ENCODE measurements at regions not wholly inside any gene's neighbourhood (a gene's known extent, or its start where the extent isn't known, plus 50 kb on each side); places are given as distances from the start of the nearest gene placed in this dataset.
"Not testable (repeated sequence)": the region's sequence is repeated elsewhere in the genome, so short reads cannot be mapped to it uniquely, and the experiment has no call there.

GRCh38 chrX:20712811-20713210 is 446.1 kb upstream of the RPS6KA3 start:
- no peak for DNase-seq (ENCODE audit: low spot score)

DNA sequence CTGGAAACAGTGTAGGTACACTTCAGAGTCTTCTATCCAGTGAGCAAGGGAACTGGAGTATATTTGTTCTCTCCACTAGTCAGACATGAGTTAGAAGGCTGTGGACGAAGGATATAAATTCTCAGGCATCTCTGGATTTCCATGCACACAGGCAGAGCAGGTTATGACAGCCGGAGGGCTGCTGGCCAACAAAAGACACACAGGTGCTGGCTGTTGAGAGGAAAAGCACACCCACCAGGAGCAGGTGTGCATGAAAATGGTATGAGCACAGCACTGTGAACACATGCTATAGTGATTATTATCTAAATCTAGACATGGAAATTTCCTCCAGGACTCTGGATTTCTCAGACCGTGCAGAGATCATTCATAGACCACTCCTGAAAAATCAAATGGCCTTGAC is 444.7 kb upstream of the RPS6KA3 start:
- DNase-seq (ENCODE audit: low spot score): no peak

- no peak for DNase-seq (ENCODE audit: low spot score)
These were observed 426.4 kb upstream of the RPS6KA3 start for GRCh38 chrX:20693078-20693477.

DNA sequence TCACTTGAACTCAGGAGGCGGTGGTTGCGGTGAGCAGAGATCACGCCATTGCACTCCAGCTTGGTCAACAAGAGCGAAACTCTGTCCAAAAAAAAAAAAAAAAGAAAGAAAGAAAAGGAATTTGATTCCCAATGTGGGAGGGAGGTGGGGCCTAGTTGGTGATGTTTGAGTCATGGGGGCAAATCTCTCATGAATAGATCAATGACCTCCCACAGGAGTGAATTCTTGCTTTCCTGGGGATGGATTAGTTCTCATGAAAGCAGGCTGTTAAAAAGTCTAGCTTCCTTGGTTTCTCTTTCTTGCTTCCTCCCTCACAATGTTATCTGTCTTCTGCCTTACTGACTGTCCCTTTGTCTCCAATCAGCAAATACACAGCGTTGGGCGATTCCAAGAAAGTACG is 419.5 kb upstream of the RPS6KA3 start:
- DNase-seq (ENCODE audit: low spot score): no peak

DNA sequence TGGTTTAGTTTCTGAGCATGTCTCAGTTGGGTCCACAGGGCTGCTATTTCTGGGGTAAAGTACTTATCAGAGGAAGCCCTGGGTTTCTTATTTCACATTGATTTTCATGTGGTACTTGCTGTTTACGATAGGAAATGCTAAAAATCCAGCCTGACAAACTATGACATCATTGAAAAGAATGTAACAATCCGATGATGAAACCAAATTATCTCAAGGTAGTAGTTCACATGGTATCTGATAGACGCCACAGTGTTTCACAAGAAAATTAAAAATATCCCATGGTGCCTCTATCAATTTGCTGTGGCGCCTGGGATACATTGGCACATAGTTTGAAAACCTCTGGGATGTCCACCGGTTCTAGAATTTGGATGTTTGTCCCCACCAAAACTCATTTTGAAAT is 418.9 kb upstream of the RPS6KA3 start:
- DNase-seq (ENCODE audit: low spot score): no peak

- no peak for DNase-seq (ENCODE audit: low spot score)
These were observed 415.0 kb upstream of the RPS6KA3 start for GRCh38 chrX:20681683-20682082.

DNA sequence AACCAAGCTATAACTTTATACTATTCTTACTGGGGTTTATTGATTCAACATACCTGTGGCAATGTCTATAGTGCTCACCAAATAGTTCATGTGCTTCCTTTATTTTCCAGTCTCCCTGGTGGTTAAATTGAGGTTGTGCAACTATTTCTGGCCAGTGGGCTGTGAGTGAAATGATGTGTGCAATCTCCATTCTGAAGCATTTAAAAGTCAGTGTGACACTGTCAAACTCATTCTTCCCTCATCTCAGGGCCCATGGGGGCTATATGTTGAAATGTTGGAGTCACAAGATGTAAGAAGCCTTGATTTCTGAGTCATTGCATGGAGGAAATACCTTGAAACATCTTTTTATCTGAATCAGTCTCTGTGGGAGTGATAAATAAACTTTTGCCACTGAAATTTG is 414.3 kb upstream of the RPS6KA3 start:
- DNase-seq (ENCODE audit: low spot score): no peak

GRCh38 chrX:20672476-20672875 is 405.8 kb upstream of the RPS6KA3 start:
- no peak for DNase-seq (ENCODE audit: low spot score)

- not testable (repeated sequence) for DNase-seq (ENCODE audit: low spot score)
These were observed 405.0 kb upstream of the RPS6KA3 start for GRCh38 chrX:20671746-20672145.

- DNase-seq (ENCODE audit: low spot score): no peak
These were observed 403.9 kb upstream of the RPS6KA3 start for GRCh38 chrX:20670611-20671010.

- DNase-seq (ENCODE audit: low spot score): no peak
These were observed 401.8 kb upstream of the RPS6KA3 start for GRCh38 chrX:20668550-20668949.

GRCh38 chrX:20666331-20666730 is 399.6 kb upstream of the RPS6KA3 start:
- DNase-seq (ENCODE audit: low spot score): no peak

GRCh38 chrX:20665481-20665880 is 398.8 kb upstream of the RPS6KA3 start:
- DNase-seq (ENCODE audit: low spot score): no peak

DNA sequence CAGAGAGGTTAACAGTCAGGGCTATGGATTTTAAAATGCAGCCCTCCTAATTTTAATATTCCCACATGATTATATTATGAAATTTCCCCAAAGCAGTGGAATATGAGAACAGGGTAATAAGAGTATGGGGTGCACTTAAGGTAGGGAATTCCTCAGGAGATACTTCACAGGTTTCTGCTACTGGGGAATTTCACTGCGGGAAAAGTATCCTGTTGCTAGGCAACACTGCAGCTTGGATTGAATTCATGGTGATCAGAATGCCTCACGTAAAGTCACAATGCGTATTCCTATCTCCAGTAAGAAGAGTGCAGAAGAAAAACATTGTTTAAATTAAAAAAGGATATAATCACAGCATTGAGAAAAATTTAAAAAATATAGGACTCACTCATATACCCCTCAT is 398.1 kb upstream of the RPS6KA3 start:
- DNase-seq (ENCODE audit: low spot score): no peak

DNA sequence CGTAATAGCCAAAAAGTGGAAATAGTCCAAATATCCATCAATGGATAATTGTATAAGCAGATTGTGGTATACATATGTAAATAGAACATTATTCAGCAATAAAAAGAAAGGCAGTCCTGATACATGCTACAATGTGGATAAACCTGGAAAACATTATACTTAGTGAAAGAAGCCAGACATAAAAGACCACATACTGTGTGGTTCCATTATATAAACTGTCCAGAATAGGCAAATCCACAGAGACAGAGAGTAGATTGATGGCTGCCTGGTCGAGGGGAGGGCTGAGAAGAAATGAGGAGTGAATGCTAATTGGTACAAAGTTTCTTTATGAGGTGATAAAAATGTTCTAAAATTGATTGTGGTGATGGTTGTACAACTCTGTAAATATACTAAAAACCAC is 397.4 kb upstream of the RPS6KA3 start:
- no peak for DNase-seq (ENCODE audit: low spot score)

DNA sequence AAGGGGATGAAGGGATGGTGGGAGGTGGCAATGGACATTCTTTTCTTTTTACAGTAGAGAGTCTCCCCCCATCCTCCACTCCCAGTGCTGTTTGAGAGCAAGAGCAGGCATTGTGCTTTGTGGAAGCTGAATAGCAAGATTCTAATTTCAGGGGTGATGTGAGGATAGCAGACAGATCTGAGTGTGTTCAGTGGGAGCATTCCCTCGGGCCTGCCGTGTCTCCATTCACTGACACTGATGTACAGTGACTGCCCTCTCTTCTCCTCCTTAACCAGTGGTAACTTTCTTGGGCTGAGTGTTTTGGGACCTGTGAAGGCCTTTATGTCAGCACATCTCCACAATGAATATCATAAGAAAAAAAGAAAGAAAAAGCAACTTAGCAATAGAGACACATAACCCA is 396.6 kb upstream of the RPS6KA3 start:
- DNase-seq (ENCODE audit: low spot score): no peak

DNA sequence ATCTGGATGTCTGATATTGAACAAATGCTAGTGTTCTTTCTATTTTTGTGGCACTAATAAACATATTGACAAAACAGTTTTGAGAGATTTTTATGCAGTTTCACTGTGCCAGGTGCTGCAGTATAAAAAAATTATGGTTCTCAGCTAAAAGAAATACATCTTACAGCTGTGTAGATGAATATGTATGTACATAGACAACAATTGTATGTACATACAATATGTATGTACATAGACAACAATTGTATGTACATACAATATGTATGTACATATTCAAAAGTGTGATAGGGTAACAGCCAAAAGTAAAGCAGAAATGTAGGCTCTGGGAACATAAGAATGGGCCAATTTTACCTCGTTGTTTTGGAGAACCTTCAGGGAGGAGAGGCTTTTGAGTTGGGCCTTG is 390.0 kb upstream of the RPS6KA3 start:
- DNase-seq (ENCODE audit: low spot score): no peak

DNA sequence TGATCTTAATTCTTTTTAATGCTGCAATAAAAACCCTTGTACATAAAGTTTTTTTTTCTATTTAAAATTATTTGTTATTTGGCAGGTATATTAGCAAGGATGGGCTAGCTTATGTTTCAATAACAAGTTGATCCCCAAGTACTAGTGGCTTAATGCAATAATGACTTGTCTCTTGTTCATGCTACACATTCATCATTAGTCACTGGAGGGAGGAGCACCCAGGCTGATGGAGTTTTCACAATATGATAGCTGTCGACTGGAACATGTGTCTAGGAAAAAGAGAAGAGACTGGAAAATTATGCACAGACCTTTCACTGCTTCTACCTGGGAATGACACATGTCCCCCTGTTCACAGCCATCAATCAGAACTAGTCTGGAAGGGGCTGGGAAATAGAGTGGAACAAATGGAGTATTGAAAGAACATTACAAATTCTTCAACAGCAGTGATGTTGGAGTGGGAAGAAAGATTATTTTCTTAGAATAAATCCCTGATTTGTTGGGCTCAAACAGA is 387.9 kb upstream of the RPS6KA3 start:
- no peak for DNase-seq (ENCODE audit: low spot score)

GRCh38 chrX:20653070-20653469 is 386.4 kb upstream of the RPS6KA3 start:
- DNase-seq (ENCODE audit: low spot score): no peak

DNA sequence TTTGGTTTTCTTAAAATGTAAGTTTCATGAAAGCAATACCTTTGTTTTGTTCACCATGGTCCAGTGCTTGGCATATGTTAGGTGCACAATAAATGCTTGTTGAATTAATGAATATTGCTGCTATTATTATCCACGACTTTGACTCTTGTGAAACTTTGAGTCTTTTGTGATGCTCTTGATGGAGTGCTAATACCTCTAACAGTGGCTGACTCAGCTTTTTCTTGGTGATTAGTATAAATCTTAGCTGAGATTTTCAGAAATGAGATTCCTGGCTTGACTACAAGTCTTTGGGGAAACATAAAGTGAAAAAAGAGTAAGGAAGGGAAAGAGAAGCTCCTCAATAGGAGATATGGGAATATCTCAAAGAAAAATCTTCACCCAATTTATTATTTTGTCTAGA is 375.2 kb upstream of the RPS6KA3 start:
- no peak for DNase-seq (ENCODE audit: low spot score)

DNA sequence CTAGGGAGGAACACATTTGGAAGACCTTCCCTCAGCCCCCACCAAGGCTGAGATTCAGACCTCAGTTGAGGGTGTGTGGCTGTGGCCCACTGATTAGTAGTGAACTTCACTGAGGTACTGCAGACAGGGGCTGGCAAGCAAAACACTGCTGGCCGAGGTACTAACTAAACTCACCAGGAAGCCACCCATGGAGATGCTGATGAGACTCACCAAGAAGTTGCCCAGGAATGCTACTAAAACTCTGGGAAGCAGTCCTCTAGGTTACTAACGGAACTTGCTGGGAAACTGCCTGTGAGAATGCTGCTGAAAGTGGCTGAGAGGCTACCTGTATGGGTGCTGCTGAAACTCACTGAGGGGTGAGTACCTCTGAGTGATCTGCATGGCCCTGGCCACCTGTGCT is 372.4 kb upstream of the RPS6KA3 start:
- no peak for DNase-seq (ENCODE audit: low spot score)

- DNase-seq (ENCODE audit: low spot score): no peak
These were observed 370.6 kb upstream of the RPS6KA3 start for GRCh38 chrX:20637351-20637750.

- no peak for DNase-seq (ENCODE audit: low spot score)
These were observed 366.7 kb upstream of the RPS6KA3 start for GRCh38 chrX:20633451-20633850.

DNA sequence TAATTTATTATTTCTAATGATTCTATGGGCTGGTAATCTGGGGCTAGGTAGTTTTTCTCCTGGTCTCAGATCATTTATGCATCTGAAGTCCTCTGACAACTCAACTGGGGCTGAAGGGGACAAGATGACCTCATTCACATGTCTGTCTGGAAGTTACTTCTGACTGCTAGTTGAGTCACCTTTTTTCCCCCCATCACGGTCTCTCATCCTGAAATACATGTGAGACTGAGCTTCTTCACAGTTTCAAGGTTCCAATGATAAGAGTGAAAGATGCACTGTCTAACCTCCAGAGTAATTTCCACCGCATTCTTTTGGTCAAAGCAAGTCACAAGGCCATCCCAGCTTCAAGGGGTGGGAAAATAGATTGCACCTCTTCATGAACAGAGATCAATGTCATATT is 356.7 kb upstream of the RPS6KA3 start:
- no peak for DNase-seq (ENCODE audit: low spot score)

DNA sequence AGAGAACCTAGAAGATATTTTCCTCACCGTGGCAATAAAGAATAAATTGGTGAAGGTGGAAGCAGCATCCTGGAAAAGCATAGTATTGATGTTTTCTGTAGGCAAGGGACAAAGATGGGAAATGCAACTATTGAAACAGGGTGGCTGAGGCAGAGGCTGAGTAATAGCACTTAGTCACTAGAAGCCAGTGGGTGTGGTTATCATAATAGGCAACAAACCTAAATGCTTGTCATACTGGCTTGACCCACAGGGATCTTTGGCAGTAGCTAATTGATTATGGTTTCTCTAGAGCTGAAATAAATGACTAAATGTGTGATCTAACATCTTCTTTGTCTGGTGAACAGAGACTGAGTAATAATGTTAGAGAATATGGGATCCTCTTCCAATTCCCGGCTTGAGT is 353.6 kb upstream of the RPS6KA3 start:
- no peak for DNase-seq (ENCODE audit: low spot score)

Measured in D341Med (cell line).